Transverse colon (tissue), 4 donors: ENCODE measurements at regions not wholly inside any gene's neighbourhood (a gene's known extent, or its start where the extent isn't known, plus 50 kb on each side); places are given as distances from the start of the nearest gene placed in this dataset.

Experiments used
- CTCF ChIP-seq, 5 experiments: fragments of 200-600 bp in 3 of 5; fragments of 450-650 bp in 2 of 5; sonication (generic) in 3 of 5; IDR thresholded peaks; 1 replicate in 2 of 5; 2 replicates in 3 of 5; pipeline ENCODE4 v1.5.1; 2016 to 2017; ENCODE audit warnings: antibody characterized with exemption in 5 of 5, inconsistent platforms in 3 of 5, mild to moderate bottlenecking in 2 of 5, moderate library complexity in 1 of 5
- EP300 ChIP-seq: sonication (generic); formaldehyde crosslinking; IDR thresholded peaks from one replicate; pipeline ENCODE4 v1.6.1; 2017; ENCODE audit warnings: antibody characterized with exemption, low read depth
- POLR2A ChIP-seq: fragments of 450-650 bp; IDR thresholded peaks from one replicate; pipeline ENCODE4 v1.6.1; 2016; ENCODE audit warnings: antibody characterized with exemption, mild to moderate bottlenecking, moderate library complexity
- POLR2AphosphoS5 ChIP-seq, 3 donors: sonication (generic); formaldehyde crosslinking; IDR thresholded peaks; one replicate each; pipeline ENCODE4 v1.6.1; 2016; ENCODE audit warnings: antibody characterized with exemption in 3 of 3

DNA sequence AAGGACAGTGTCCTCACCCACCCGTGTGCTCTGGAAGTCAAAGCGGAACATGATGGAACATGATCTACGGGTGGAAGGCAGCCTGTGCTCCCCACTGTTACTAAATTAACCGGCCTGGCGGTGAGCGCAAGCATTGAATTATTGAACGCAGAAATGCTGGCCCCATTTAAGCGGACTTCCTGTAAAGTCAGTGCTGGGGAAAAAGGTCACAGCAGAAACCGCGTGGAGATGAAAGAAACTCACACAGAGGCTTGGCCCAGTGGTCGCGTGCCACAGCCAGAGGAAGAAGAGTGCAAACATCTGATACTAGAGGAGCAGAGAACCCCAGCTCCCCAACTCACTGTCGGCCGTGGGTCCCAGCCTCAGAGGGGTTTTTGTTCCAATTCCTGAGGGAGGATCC lies 321.2 kb downstream of the ADGRD1 start:
- TF ChIP-seq CTCF (IDR thresholded peaks at IDR 0.05) = no peak
- no peak for TF ChIP-seq POLR2AphosphoS5 (IDR thresholded peaks at IDR 0.05)
- TF ChIP-seq EP300 = no peak
- TF ChIP-seq POLR2A = no peak
